Stimulated activated CD4-positive, alpha-beta T cell treated with anti-CD3 and anti-CD28 coated beads, Interleukin-12 subunit alpha, Interleukin-12 subunit beta, amount 100 ng/mL, for 4 hours (primary cell): ENCODE measurements at regions not wholly inside any gene's neighbourhood (a gene's known extent, or its start where the extent isn't known, plus 50 kb on each side); places are given as distances from the start of the nearest gene placed in this dataset.
"Not testable (repeated sequence)": the region's sequence is repeated elsewhere in the genome, so short reads cannot be mapped to it uniquely, and the experiment has no call there.

Source experiments
- DNase-seq: peaks from one replicate; pipeline ENCODE4 v3.0.0-alpha.2; 2020

DNA sequence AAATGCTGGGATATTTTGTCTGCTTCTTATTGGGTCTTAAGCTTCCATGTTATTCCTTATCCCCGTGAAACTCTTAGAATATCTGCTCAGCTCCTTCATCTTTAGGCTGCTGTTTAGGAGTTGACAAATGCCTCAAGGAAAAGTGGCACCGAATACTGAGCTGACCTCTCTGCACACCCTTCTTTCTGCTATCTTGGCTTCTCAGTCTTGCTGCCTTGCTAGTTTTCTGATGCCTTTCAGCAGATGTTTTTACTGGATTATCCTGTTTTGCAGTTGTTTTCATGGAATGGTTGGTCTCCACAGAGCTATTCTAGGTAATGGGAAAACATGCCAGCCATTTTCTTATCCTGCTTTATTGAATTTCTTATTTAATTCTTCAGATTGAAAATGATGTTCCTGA, 86.3 kb downstream of the GYPE start:
- no peak for DNase-seq

DNA sequence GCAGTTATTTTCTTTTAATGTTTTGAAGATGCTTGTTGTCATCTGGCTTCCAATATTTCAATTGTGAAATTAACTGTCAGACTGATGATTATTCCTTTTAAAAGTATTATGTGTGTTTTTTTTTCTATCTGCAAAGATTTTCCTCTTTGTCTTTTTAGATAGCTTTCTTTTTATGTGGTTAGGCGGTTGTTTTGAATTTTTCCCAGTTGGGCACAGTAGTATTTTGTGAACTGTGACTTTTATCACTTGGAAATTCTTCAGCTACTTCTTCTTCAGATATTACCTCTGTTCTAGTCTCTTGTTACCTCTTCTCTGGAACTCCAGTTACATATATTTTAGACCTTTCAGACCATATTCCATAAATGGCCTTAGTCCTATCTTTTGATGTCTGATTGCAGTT, 87.5 kb downstream of the GYPE start:
- DNase-seq = not testable (repeated sequence)

DNA sequence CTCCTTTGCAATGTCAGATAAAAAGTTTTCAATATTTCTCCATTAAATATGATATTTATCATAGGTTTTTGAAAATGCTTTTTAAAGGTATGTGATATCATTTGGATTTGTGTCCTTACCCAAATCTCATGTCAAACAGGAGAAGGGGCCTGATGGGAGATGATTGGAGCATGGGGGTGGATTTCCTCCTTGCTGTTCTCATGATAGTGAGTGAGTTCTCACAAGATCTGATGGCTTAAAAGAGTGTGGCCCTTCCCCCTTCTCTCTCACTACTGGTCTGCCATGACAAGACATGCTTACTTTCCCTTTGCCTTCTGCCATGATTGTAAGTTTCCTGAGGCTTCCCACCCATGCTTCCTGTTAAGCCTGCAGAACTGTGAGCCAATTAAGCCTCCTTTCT, 90.0 kb downstream of the GYPE start:
- DNase-seq = not testable (repeated sequence)

DNA sequence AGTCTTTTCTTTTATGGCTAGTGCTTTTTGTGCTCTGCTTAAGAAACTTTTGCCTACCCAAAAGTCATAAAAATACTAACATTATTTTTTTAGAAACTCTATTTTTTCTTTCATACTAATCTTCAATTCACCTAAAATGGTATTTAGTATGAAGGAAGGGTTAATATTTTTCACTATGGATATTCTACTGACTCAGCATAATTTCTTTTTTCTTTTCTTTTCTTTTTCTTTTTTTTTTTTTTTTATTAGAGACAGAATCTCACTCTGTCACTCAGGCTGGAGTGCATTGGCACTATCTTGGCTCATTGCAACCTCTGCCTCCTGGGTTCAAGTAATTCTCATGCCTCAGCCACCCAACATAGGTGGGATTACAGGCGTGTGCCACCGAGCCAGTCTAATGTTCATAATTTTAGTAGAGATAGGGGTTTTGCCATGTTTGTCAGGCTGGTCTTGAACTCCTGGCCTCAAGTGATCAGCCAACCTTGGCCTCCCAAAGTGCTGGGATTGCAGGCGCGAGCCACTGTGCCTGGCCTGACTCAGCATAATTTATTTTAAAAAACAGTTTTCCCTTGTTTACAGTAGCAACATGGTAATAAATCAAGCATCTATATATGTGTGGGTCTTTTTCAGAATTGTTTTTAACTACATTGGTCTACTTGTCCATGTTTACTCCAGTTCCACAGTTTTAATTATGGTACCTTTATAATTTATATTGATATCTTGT, 91.8 kb downstream of the GYPE start:
- DNase-seq = not testable (repeated sequence)

DNA sequence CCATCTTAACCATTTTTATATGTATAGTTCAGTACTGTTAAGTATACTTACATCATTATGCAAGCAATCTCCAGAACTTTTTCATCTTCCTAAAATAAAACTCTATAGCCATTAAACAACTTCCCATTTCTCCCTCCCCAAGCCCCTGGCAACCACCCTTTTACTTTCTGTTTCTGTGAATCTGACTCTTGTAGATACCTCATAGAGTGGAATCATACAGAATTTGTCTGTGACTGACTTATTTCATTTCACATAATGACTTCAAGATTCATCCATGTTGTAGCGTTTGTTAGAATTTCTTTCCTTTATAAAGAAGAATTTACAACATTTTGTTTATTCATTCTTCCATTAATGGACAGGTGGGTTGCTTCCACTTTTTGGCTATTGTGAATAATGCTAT, 91.2 kb upstream of the FREM3 start:
- DNase-seq = not testable (repeated sequence)

DNA sequence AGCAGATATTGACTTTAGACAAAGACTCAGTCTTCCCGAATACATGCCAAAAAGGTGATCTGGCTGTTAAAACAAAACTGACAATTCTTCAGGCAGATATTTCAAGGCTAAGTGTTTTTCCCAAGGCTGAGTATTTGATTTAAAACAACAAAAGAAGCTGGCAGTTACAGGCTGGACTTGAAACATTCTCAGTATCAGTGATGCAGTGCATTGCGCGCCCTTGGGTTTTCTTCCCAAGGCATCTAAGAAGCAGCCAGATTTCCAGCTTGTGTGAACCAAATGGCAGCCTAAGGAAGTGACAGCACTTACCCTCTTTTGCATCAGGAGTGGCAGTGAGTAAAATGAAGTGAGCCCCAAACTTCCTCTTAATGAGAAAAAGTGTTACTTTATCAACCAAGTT, 90.0 kb upstream of the FREM3 start:
- DNase-seq = not testable (repeated sequence)

DNA sequence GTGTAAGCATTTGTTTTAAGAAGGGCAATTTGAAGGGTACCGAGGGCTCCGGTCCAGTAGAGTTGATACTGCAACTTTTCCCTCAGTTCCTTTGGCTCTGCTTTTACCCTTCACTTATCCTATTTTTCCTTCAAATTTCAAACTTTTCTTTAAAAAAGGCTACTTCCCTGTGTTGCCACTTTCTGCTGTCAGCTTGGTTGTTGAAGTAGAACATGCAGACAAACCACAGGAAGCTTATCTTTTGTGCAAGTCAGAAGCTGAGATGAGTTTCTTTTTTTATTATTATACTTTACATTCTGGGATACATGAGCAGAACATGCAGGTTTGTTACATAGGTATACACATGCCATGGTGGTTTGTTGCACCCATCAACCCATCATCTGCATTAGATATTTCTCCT, 89.1 kb upstream of the FREM3 start:
- not testable (repeated sequence) for DNase-seq

DNA sequence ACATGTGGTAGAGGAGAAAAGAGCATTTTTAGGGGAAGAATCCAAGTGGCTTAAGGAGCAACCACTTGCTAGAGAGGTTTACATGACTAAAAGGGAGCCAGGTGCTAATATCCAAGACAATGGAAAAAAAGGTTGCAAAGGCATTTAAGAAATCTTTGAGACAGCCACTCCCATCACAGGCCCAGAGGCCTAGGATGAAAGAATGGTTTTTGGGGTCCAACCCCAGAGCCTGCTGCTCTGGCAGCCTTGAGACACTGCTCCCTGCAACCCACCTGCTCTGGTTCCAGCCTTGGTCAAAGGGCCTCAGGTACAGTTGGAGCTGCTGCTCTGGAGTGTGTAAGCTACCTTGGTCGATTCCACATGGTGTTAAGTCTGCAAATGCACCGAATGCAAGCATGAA, 84.1 kb upstream of the FREM3 start:
- DNase-seq = no peak

DNA sequence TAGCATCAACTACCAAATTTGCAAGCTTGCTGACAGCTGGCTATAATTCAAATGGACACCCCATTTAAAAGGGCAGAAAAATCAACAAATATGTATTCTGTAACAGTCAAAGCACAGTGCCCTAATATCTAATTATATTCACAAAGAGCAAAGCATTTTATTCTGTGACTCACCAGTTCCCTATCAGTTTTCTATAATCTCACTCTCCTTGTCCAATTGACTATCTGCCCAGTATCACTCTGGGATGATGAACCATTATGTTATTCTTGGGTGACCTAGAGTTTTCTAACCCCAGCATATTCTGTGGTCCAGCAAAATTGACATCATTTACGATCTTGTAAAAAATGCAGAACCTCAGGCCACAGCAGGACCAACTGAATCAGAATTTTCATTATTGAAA, 82.0 kb upstream of the FREM3 start:
- no peak for DNase-seq

DNA sequence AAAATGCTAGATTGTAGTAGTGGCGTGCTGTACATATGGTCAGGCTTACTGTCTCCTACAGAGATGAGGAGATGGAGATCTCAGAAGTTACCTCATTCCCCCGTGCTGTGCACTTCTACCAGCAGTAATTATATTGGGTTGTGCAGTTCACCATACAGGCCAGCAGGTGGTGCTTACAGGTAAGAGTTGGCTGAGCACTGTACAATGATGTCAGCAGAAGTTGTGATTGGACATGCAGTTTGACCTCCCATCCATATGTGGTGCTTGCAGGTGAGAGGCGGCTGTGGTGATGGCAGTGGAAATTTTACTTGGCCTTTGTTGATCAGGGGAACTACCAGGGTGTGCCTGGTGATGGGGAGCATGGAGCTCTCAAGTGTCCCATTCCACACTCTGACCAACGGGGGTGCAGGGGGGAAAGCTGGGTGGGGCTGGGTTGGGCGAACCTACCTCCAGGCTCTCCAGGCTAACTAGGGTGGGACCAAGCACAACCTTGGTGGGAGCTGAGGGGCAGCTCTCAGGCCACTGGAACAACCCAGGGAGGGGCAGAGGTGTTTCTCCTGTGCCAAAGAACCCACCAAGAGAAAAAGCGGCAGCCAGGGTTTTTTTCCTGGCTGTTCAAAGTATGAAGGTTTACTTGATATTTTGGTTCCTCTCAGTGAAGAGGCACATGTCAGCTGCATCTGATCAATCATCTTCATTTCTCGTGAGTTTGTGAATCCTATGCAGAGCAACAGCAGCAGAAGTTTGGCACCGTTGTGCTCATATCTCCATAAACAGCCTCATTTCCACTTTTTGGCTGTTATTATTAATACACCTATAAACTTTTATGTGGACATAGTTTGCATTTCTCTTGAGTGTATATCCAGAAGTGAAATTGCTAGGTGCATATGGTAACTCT, 73.8 kb upstream of the FREM3 start:
- peak; percentile 22 for DNase-seq

DNA sequence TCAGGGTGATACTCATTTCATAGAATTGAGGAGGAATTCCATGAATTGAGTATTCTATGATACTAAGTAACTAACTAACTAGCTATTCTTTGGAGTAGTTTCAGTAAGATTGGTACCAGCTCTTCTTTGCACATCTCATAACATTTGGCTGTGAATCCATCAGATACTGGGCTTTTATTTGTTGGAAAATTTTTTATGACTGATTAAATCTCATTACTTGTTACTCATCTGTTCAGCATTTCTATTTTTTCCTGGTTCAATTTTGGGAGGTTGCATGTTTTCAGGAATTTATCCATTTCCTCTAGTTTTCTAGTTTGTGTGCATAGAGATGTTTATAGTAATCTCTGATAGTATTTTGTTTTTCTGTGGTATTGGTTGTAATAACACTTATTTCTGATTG, 70.8 kb upstream of the FREM3 start:
- DNase-seq = no peak

DNA sequence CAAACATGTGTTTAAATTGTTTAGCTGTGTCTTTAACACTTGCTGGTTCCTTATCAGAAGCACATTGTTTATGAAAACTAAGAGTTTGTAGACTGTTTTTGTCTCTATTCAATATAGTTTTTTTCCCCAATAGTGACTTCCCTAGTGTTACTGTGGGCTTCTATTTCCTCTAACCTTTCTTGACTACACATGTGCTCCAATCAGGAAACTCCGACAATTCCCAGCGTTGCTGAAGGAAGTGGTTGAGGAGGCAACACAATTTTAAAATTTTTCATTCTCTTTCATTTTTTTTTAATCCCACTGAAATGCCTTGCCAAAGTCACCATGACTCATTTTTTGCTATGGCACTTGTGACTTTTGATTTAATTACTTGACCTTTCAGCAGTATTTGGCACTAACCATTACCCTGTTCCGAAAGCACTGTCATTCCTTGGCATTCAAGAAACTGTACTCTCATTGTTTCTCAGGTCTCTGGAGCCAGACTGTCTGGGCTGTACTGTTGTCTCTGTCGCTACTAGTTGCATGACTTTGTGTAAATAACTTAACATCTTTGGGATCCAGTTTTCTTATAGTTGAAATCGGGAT, 67.6 kb upstream of the FREM3 start:
- no peak for DNase-seq

DNA sequence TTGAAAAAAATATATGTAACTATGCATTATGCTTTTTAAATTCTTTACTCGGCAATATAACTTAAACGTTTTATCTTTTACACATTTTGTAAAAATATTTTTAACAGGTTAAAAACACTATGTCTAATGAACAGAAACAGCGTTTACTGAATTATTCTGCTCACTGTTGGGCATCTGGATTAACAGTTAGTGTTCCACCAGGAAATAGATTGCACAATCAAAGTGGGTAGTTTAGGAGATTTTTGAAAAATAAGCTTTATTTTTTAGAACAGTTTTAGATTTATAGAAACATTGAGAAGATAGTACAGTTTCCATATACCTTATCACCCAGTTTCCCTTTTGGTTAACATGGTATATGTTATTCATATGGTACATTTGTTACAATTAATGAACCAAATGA, 63.1 kb upstream of the FREM3 start:
- DNase-seq = no peak

DNA sequence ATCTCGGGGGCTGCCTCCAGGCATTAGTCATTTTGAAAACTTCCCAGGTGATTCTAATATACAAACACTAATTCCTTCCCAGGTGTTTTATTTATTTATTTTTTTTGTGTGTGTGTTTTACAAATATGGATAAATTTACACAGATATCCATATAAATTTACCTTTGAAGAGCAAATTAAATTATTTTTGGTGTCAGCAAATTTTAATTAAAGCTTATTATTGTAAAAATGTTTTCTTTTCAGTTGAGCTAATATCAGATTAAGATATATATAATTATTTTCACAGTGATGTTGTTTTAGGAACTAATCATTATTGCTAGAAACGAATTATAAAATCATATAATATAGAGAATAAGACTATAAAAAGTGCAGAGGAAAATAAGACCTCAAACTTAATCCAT, 62.0 kb upstream of the FREM3 start:
- DNase-seq = no peak
